ENCODE measurements at regions not wholly inside any gene's neighbourhood (a gene's known extent, or its start where the extent isn't known, plus 50 kb on each side); places are given as distances from the start of the nearest gene placed in this dataset.
"Not testable (repeated sequence)": the region's sequence is repeated elsewhere in the genome, so short reads cannot be mapped to it uniquely, and the experiment has no call there.

- Mint-ChIP-seq H3K27me3 (no peaks in the 10 kb centered on the region), H3K4me3 (no peak overlapping the region), H3K4me1 (no peaks in the 10 kb centered on the region), H3K9me3 (peaks cover 0 to 8% of the 10 kb centered on the region in 2 donors), H3K27ac (no peak overlapping the region)
- ATAC-seq (no peak), DNase-seq (no peak)
These were observed 376.2 kb upstream of the TOM1L1 start for GRCh38 chr17:54524501-54524900.

GRCh38 chr17:54527941-54528340 lies 372.7 kb upstream of the TOM1L1 start:
- ATAC-seq (no peak), DNase-seq (no peak)
- H3K4me3 Mint-ChIP-seq = no peak overlapping the region
- H3K9me3 Mint-ChIP-seq = peaks cover 0 to 8% of the 10 kb centered on the region in 2 donors
- H3K27me3 Mint-ChIP-seq = no peaks in the 10 kb centered on the region
- no peak overlapping the region for H3K27ac Mint-ChIP-seq
- no peaks in the 10 kb centered on the region for H3K4me1 Mint-ChIP-seq

GRCh38 chr17:54530398-54530797 lies 370.3 kb upstream of the TOM1L1 start:
- Mint-ChIP-seq H3K4me1 (no peaks in the 10 kb centered on the region), H3K27ac (no peak overlapping the region), H3K4me3 (no peak overlapping the region), H3K27me3 (no peaks in the 10 kb centered on the region), H3K9me3 (peaks cover 0 to 8% of the 10 kb centered on the region in 2 donors)
- DNase-seq (no peak), ATAC-seq (no peak)

GRCh38 chr17:54536306-54536705 lies 364.3 kb upstream of the TOM1L1 start:
- H3K9me3 Mint-ChIP-seq = no peaks in the 10 kb centered on the region
- H3K27ac Mint-ChIP-seq = peak overlapping the region in 1 of 2 donors; percentile 59
- DNase-seq (no peak), ATAC-seq (no peak)
- H3K4me3 Mint-ChIP-seq = no peak overlapping the region
- H3K27me3 Mint-ChIP-seq = no peaks in the 10 kb centered on the region
- no peaks in the 10 kb centered on the region for H3K4me1 Mint-ChIP-seq

- no peak for ATAC-seq
- Mint-ChIP-seq H3K27me3 (no peaks in the 10 kb centered on the region), H3K27ac (no peak overlapping the region), H3K9me3 (peaks cover 6 to 7% of the 10 kb centered on the region in 2 donors), H3K4me3 (no peak overlapping the region), H3K4me1 (no peaks in the 10 kb centered on the region)
- DNase-seq = no peak
These were observed 363.0 kb upstream of the TOM1L1 start for GRCh38 chr17:54537656-54538055.

GRCh38 chr17:54544249-54544648 lies 356.4 kb upstream of the TOM1L1 start:
- H3K27me3 Mint-ChIP-seq = no peaks in the 10 kb centered on the region
- H3K4me3 Mint-ChIP-seq = no peak overlapping the region
- peaks cover 14 to 15% of the 10 kb centered on the region in 2 donors for H3K9me3 Mint-ChIP-seq

GRCh38 chr17:54559883-54560282 lies 340.8 kb upstream of the TOM1L1 start:
- no peaks in the 10 kb centered on the region for H3K4me1 Mint-ChIP-seq
- ATAC-seq (no peak), DNase-seq (no peak)
- no peaks in the 10 kb centered on the region for H3K27me3 Mint-ChIP-seq
- peaks cover 25 to 28% of the 10 kb centered on the region in 2 donors for H3K9me3 Mint-ChIP-seq
- no peak overlapping the region for H3K27ac Mint-ChIP-seq
- H3K4me3 Mint-ChIP-seq = no peak overlapping the region

More at GRCh38 chr17:54544249-54544648, 356.4 kb upstream of the TOM1L1 start:
- no peaks in the 10 kb centered on the region for H3K4me1 Mint-ChIP-seq
- no peak for ATAC-seq
- no peak for DNase-seq
- no peak overlapping the region for H3K27ac Mint-ChIP-seq

- Mint-ChIP-seq H3K4me3 (no peak overlapping the region), H3K4me1 (no peaks in the 10 kb centered on the region), H3K27ac (no peak overlapping the region), H3K27me3 (no peaks in the 10 kb centered on the region), H3K9me3 (peaks cover 9 to 27% of the 10 kb centered on the region in 2 donors)
- no peak for DNase-seq
- ATAC-seq = no peak
These were observed 292.0 kb upstream of the TOM1L1 start for GRCh38 chr17:54608634-54609155.

- H3K27me3 Mint-ChIP-seq = no peaks in the 10 kb centered on the region
- no peak for DNase-seq
These were observed 280.2 kb upstream of the TOM1L1 start for GRCh38 chr17:54620399-54620978.

GRCh38 chr17:54623746-54624145 lies 276.9 kb upstream of the TOM1L1 start:
- Mint-ChIP-seq H3K27ac (no peak overlapping the region), H3K4me3 (no peak overlapping the region), H3K9me3 (peaks cover 2 to 8% of the 10 kb centered on the region in 2 donors), H3K27me3 (no peaks in the 10 kb centered on the region), H3K4me1 (no peaks in the 10 kb centered on the region)
- no peak for DNase-seq
- ATAC-seq = no peak

More at GRCh38 chr17:54620399-54620978, 280.2 kb upstream of the TOM1L1 start:
- H3K27ac Mint-ChIP-seq = no peak overlapping the region
- no peak overlapping the region for H3K4me3 Mint-ChIP-seq
- no peaks in the 10 kb centered on the region for H3K4me1 Mint-ChIP-seq
- ATAC-seq = no peak
- peaks cover 5 to 12% of the 10 kb centered on the region in 2 donors for H3K9me3 Mint-ChIP-seq

- Mint-ChIP-seq H3K27ac (no peak overlapping the region), H3K9me3 (no peaks in the 10 kb centered on the region), H3K4me1 (no peaks in the 10 kb centered on the region), H3K4me3 (no peak overlapping the region), H3K27me3 (no peaks in the 10 kb centered on the region)
- ATAC-seq (no peak), DNase-seq (no peak)
These were observed 274.4 kb upstream of the TOM1L1 start for GRCh38 chr17:54626146-54626703.

- H3K4me1 Mint-ChIP-seq, ATAC-seq, H3K27ac Mint-ChIP-seq, H3K4me3 Mint-ChIP-seq, H3K27me3 Mint-ChIP-seq, DNase-seq: not testable (repeated sequence)
- H3K9me3 Mint-ChIP-seq = peaks cover 15 to 21% of the 10 kb centered on the region in 2 donors
These were observed 261.2 kb upstream of the TOM1L1 start for GRCh38 chr17:54639426-54639825.

GRCh38 chr17:54662978-54663876 lies 237.4 kb upstream of the TOM1L1 start:
- peaks cover 0 to 5% of the 10 kb centered on the region in 2 donors for H3K9me3 Mint-ChIP-seq
- no peaks in the 10 kb centered on the region for H3K4me1 Mint-ChIP-seq
- no peak overlapping the region for H3K27ac Mint-ChIP-seq
- H3K4me3 Mint-ChIP-seq = no peak overlapping the region
- ATAC-seq (no peak), DNase-seq (no peak)
- no peaks in the 10 kb centered on the region for H3K27me3 Mint-ChIP-seq

GRCh38 chr17:54666559-54666958 lies 234.1 kb upstream of the TOM1L1 start:
- no peaks in the 10 kb centered on the region for H3K4me1 Mint-ChIP-seq
- ATAC-seq (no peak), DNase-seq (no peak)
- H3K27me3 Mint-ChIP-seq = no peaks in the 10 kb centered on the region
- H3K9me3 Mint-ChIP-seq = peaks cover 0 to 7% of the 10 kb centered on the region in 2 donors
- no peak overlapping the region for H3K4me3 Mint-ChIP-seq
- H3K27ac Mint-ChIP-seq = no peak overlapping the region

GRCh38 chr17:54678158-54678557 lies 222.5 kb upstream of the TOM1L1 start:
- no peak overlapping the region for H3K4me3 Mint-ChIP-seq
- DNase-seq (no peak), ATAC-seq (no peak)
- no peak overlapping the region for H3K27ac Mint-ChIP-seq
- no peaks in the 10 kb centered on the region for H3K4me1 Mint-ChIP-seq
- peaks cover 0 to 14% of the 10 kb centered on the region in 2 donors for H3K9me3 Mint-ChIP-seq
- no peaks in the 10 kb centered on the region for H3K27me3 Mint-ChIP-seq

GRCh38 chr17:54680410-54680809 lies 220.2 kb upstream of the TOM1L1 start:
- Mint-ChIP-seq H3K27ac (no peak overlapping the region), H3K27me3 (no peaks in the 10 kb centered on the region), H3K4me3 (no peak overlapping the region), H3K9me3 (peaks cover 0 to 8% of the 10 kb centered on the region in 2 donors), H3K4me1 (no peaks in the 10 kb centered on the region)
- ATAC-seq (no peak), DNase-seq (no peak)
